ENCODE measurements at regions not wholly inside any gene's neighbourhood (a gene's known extent, or its start where the extent isn't known, plus 50 kb on each side); places are given as distances from the start of the nearest gene placed in this dataset.

DNA sequence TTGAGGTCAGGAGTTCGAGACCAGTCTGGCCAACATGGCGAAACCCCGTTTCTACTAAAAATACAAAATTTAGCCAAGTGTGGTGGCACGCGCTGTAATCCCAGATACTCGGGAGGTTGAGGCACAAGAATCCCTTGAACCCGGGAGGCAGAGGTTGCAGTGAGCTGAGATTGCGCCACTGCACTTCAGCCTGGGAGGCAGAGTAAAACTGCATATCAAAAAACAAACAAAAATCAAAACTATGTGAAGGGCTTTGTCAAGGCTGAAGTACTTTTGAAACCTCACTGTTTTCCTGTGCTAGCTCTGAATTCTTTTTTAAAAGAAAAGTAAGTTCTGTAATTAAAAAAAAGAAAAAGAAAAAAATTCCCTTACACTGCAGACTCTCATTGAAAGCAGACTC, 65.1 kb upstream of the KLF4 start:
- TF ChIP-seq, protein P1, sequence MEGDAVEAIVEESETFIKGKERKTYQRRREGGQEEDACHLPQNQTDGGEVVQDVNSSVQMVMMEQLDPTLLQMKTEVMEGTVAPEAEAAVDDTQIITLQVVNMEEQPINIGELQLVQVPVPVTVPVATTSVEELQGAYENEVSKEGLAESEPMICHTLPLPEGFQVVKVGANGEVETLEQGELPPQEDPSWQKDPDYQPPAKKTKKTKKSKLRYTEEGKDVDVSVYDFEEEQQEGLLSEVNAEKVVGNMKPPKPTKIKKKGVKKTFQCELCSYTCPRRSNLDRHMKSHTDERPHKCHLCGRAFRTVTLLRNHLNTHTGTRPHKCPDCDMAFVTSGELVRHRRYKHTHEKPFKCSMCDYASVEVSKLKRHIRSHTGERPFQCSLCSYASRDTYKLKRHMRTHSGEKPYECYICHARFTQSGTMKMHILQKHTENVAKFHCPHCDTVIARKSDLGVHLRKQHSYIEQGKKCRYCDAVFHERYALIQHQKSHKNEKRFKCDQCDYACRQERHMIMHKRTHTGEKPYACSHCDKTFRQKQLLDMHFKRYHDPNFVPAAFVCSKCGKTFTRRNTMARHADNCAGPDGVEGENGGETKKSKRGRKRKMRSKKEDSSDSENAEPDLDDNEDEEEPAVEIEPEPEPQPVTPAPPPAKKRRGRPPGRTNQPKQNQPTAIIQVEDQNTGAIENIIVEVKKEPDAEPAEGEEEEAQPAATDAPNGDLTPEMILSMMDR (IDR thresholded peaks at IDR 0.05; ENCODE audit: low read length) = no peak
- TF ChIP-seq EZH2 (IDR thresholded peaks at IDR 0.05; ENCODE audit: borderline replicate concordance, low read length) = no peak

All from OCI-LY1 (cell line).